HUES48 (cell line): ENCODE measurements at regions not wholly inside any gene's neighbourhood (a gene's known extent, or its start where the extent isn't known, plus 50 kb on each side); places are given as distances from the start of the nearest gene placed in this dataset.
"Not testable (repeated sequence)": the region's sequence is repeated elsewhere in the genome, so short reads cannot be mapped to it uniquely, and the experiment has no call there.

Experiments
- H3K27ac ChIP-seq: one replicate; pipeline ENCODE4 v1.7.0; 2013; ENCODE audit warnings: low read depth, low read length, inconsistent platforms
- H3K27me3 ChIP-seq: 2 replicates; pipeline ENCODE4 v1.6.1; 2013; ENCODE audit warnings: mild to moderate bottlenecking, low read length; ENCODE audit not compliant: control insufficient read depth, insufficient read depth
- H3K36me3 ChIP-seq: 2 replicates; pipeline ENCODE4 v1.6.1; 2013; ENCODE audit warnings: low read length; ENCODE audit not compliant: control insufficient read depth, insufficient read depth
- H3K4me1 ChIP-seq: 2 replicates; pipeline ENCODE4 v1.6.1; 2013; ENCODE audit warnings: mild to moderate bottlenecking, low read length; ENCODE audit not compliant: control insufficient read depth, insufficient read depth
- H3K4me3 ChIP-seq: 2 replicates; pipeline ENCODE4 v1.5.1; 2013; ENCODE audit warnings: mild to moderate bottlenecking, low read depth, low read length
- H3K9ac ChIP-seq: 2 replicates; pipeline ENCODE4 v1.6.1; 2013; ENCODE audit warnings: mild to moderate bottlenecking, low read depth, low read length, moderate library complexity
- H3K9me3 ChIP-seq: 2 replicates; pipeline ENCODE4 v1.6.1; 2013; ENCODE audit warnings: low read length; ENCODE audit not compliant: control insufficient read depth, insufficient read depth

DNA sequence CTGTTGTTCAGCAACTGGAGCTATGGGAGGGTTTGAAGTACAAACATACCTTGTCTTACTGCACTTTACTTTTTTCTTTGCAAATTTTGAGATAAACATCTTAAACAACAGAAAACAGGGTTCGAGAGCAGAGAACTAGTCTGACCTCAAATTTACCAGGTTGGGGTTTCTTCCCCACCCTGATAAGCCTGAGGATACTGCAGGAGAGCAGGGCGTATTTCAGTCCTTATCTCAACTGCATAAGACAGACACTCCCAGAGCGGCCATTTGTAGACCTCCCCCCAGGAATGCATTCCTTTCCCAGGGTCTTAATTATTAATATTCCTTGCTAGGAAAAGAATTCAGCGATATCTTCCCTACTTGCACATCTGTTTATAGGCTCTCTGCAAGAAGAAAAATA lies 242.1 kb upstream of the DDHD1 start:
- not testable (repeated sequence) for H3K4me1 ChIP-seq, H3K9ac ChIP-seq, H3K36me3 ChIP-seq, H3K27me3 ChIP-seq, H3K27ac ChIP-seq, H3K4me3 ChIP-seq
- H3K9me3 ChIP-seq: peaks cover 14% of the 10 kb centered on the region; the same call in 1 of the 2 replicates

DNA sequence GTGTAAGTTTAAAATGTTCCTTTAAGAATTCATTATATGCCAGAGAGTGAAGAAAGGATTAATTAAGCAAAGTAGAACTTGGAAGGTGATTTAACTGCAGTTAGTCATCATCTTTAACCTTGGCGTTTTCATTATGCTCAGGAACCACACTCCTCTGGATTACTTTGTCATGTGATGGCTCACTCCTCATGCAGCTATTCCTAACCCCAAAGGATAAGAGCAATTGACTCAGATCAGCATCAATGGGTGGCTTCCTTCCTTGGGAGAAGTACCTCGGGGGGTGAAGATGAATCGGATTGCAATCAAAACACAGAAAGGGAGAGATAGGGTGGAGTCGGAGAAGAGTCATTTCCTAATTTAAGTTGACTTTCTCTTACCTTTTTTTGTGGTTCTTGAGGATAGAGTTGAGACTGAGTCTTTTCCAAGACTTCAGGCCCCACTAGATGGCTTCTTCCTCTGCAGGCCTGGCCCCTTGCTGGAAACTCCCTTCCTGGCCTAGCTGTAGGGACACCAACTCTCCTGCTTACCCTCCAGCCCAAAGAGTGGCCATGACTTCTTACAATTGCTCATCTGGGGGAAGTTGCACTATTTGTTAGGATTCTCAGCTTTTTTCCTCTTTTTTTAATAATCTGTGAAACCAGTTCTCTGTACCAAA lies 238.6 kb upstream of the DDHD1 start:
- Histone ChIP-seq H3K9ac (no peak overlapping the region), H3K27ac (no peak overlapping the region), H3K4me3 (no peak overlapping the region), H3K36me3 (no peaks in the 10 kb centered on the region), H3K4me1 (no peaks in the 10 kb centered on the region), H3K27me3 (no peaks in the 10 kb centered on the region), H3K9me3 (peaks cover 14% of the 10 kb centered on the region; the same call in 1 of the 2 replicates)

- Histone ChIP-seq H3K4me3 (no peak overlapping the region), H3K36me3 (no peaks in the 10 kb centered on the region), H3K4me1 (no peaks in the 10 kb centered on the region), H3K27ac (no peak overlapping the region), H3K27me3 (no peaks in the 10 kb centered on the region), H3K9me3 (peaks cover 14% of the 10 kb centered on the region; the same call in 1 of the 2 replicates), H3K9ac (no peak overlapping the region)
These were observed 238.0 kb upstream of the DDHD1 start for GRCh38 chr14:53391156-53391555.

- Histone ChIP-seq H3K36me3 (no peaks in the 10 kb centered on the region), H3K27me3 (no peaks in the 10 kb centered on the region), H3K4me1 (no peaks in the 10 kb centered on the region), H3K9ac (no peak overlapping the region), H3K4me3 (no peak overlapping the region), H3K9me3 (peaks cover 11% of the 10 kb centered on the region; the same call in 1 of the 2 replicates), H3K27ac (no peak overlapping the region)
These were observed 236.9 kb upstream of the DDHD1 start for GRCh38 chr14:53390008-53390407.

DNA sequence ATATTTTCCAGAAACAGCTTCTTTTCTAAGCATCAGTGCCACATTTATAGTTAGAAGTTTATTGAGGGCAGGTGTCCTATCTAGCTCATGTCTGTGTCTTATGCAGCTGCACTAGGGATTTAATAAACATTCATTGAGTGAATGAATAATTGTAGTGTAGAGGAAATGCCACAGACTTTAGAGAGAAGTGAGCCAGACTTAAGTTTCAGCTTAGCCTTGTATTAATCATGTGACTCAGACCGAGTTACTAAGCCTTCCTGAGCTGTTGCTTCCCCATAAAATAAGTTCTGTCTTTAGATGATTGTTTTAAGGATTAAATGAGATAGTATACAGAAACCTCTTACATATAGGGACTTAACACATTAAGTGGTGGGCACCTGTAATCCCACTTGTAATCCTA lies 236.1 kb upstream of the DDHD1 start:
- no peak overlapping the region for H3K9ac ChIP-seq
- H3K36me3 ChIP-seq: no peaks in the 10 kb centered on the region
- no peak overlapping the region for H3K4me3 ChIP-seq
- H3K4me1 ChIP-seq: no peaks in the 10 kb centered on the region
- peaks cover 3% of the 10 kb centered on the region; the same call in 1 of the 2 replicates for H3K9me3 ChIP-seq
- H3K27ac ChIP-seq: no peak overlapping the region
- no peaks in the 10 kb centered on the region for H3K27me3 ChIP-seq

DNA sequence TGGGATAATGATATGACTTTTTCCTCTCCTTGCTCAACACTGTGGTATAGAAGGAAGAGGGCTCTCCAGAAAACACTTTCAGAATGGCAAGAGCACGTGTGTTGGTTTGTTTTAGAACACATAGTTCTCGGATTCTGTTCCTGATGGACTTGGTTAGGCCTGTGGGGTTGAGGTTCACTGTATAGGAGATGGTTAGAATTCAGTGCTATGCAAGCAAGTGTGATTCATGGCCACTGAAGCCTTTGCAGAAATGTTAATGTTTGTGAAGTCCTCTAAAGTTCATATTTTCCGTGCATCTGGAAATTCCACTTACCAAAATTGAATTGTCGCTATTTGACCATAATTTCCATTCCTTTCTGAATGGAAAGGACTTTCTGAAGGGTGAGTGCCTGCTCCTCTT lies 233.2 kb upstream of the DDHD1 start:
- no peaks in the 10 kb centered on the region for H3K9me3 ChIP-seq

DNA sequence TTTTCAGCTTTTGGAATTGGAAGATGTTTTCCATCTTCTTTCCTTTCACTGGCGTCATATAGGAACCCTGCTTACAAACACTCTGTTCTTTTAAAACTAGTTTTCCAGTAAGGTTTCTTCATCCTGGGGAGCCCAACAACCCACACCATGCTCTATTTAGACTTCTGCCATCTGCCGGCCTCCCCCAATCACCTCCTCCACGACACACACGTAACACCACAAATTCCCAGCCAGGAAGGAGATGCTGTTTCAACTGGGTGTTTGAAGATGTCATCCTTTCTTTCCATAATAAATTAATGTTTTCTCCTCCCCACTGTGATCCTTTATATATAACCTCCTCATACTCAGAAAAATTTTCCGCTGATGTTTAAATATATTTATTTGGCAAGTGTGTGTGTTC lies 231.4 kb upstream of the DDHD1 start:
- Histone ChIP-seq H3K27ac (no peak overlapping the region), H3K4me3 (no peak overlapping the region), H3K9me3 (no peaks in the 10 kb centered on the region), H3K9ac (no peak overlapping the region), H3K27me3 (no peaks in the 10 kb centered on the region), H3K4me1 (no peaks in the 10 kb centered on the region), H3K36me3 (no peaks in the 10 kb centered on the region)

More for the DNA sequence above, 233.2 kb upstream of the DDHD1 start:
- no peaks in the 10 kb centered on the region for H3K27me3 ChIP-seq
- no peak overlapping the region for H3K4me3 ChIP-seq
- no peak overlapping the region for H3K27ac ChIP-seq
- no peaks in the 10 kb centered on the region for H3K4me1 ChIP-seq
- H3K36me3 ChIP-seq: no peaks in the 10 kb centered on the region
- H3K9ac ChIP-seq: no peak overlapping the region

GRCh38 chr14:53384073-53384472 lies 230.9 kb upstream of the DDHD1 start:
- Histone ChIP-seq H3K27me3 (no peaks in the 10 kb centered on the region), H3K9me3 (no peaks in the 10 kb centered on the region), H3K36me3 (no peaks in the 10 kb centered on the region), H3K27ac (no peak overlapping the region), H3K9ac (no peak overlapping the region), H3K4me1 (no peaks in the 10 kb centered on the region), H3K4me3 (no peak overlapping the region)

GRCh38 chr14:53381895-53382294 lies 228.8 kb upstream of the DDHD1 start:
- Histone ChIP-seq H3K4me1 (no peaks in the 10 kb centered on the region), H3K27ac (no peak overlapping the region), H3K4me3 (no peak overlapping the region), H3K9me3 (no peaks in the 10 kb centered on the region), H3K36me3 (no peaks in the 10 kb centered on the region), H3K9ac (no peak overlapping the region), H3K27me3 (no peaks in the 10 kb centered on the region)

DNA sequence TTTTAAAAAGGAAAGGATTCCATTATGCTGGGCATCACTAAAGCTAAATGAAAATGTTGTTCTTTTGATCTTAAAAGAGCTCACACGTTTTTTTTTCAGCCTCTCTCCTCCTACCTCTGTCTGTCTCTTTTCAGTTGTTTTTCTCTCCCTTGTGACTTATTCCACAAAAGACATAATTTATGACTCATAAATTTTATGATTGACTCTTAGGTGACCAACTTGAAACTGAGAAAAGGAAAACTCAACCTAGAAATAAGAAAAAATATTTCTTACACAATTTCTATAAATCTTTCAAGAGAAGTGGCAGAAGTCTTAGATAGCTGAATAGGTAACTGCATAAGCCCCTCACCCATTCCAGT lies 227.7 kb upstream of the DDHD1 start:
- Histone ChIP-seq H3K27ac (no peak overlapping the region), H3K27me3 (no peaks in the 10 kb centered on the region), H3K36me3 (no peaks in the 10 kb centered on the region), H3K9ac (no peak overlapping the region), H3K4me3 (no peak overlapping the region), H3K4me1 (no peaks in the 10 kb centered on the region), H3K9me3 (no peaks in the 10 kb centered on the region)

DNA sequence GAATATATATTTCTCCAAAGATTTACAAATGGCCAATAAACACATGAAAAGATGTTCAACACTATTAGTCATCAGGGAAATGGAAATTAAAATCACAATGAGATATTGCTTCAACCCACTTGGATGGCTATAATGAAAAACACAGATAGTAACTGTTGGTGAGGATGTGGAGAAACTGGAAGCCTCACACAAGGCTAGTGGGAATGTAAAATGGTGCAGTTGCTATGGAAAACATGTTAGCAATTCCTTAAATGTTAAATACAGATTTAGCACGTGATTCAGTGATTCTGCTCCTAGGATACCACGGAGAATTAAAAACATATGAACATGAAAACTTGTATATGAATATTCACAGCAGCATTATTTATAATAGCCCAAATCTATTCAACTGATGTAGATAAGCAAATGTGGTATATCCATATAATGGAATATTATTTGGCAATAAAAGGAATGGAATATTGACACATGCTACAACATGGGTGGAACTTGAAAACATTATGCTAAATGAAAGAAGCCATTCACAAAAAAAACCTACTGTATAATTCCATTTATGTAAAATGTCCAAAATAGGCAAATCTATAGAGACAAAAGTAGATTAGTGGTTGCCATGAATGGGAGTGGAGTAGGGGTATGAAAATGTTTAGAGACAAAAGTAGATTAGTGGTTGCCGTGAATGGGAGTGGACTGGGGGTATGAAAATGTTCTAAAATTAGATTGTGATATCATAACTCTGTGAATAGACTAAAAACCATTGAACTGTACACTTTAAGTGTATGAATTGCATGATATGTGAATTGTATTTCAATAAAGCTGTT lies 227.1 kb upstream of the DDHD1 start:
- no peaks in the 10 kb centered on the region for H3K4me1 ChIP-seq
- H3K27ac ChIP-seq: no peak overlapping the region
- no peaks in the 10 kb centered on the region for H3K36me3 ChIP-seq
- no peaks in the 10 kb centered on the region for H3K9me3 ChIP-seq
- no peak overlapping the region for H3K4me3 ChIP-seq
- H3K9ac ChIP-seq: no peak overlapping the region
- no peaks in the 10 kb centered on the region for H3K27me3 ChIP-seq
